Neuronal stem cell (in vitro differentiated cells): ENCODE measurements at regions not wholly inside any gene's neighbourhood (a gene's known extent, or its start where the extent isn't known, plus 50 kb on each side); places are given as distances from the start of the nearest gene placed in this dataset.
A peak's percentile ranks its signal among the peaks of the same experiment; 100 is the strongest.

ENCODE experiments used
- DNase-seq: peaks from one replicate; pipeline ENCODE4 v3.0.0-alpha.2; 2013; ENCODE audit warnings: low spot score
- H2AFZ ChIP-seq: one replicate; pipeline ENCODE4 v1.6.1; 2013; ENCODE audit warnings: mild to moderate bottlenecking, low read length, inconsistent platforms
- H2AK5ac ChIP-seq: 2 replicates; pipeline ENCODE4 v1.6.1; 2013; ENCODE audit warnings: low read depth, mild to moderate bottlenecking, inconsistent platforms, low read length, moderate library complexity, mixed read lengths
- H2BK120ac ChIP-seq: 2 replicates; pipeline ENCODE4 v1.6.1; 2013; ENCODE audit warnings: low read depth, mild to moderate bottlenecking, inconsistent platforms, low read length, moderate library complexity, mixed read lengths
- H2BK12ac ChIP-seq: one replicate; pipeline ENCODE4 v1.6.1; 2013; ENCODE audit warnings: low read length, inconsistent platforms
- H2BK15ac ChIP-seq: 2 replicates; pipeline ENCODE4 v1.6.1; 2013; ENCODE audit warnings: mild to moderate bottlenecking, low read length, inconsistent platforms, mixed read lengths
- H2BK5ac ChIP-seq: one replicate; pipeline ENCODE4 v1.6.1; 2013; ENCODE audit warnings: inconsistent platforms, mild to moderate bottlenecking, low read length, moderate library complexity
- H3K14ac ChIP-seq: one replicate; pipeline ENCODE4 v1.6.1; 2013; ENCODE audit warnings: low read length, inconsistent platforms
- H3K18ac ChIP-seq: 2 replicates; pipeline ENCODE4 v1.6.1; 2013; ENCODE audit warnings: low read length, inconsistent platforms
- H3K23ac ChIP-seq: 2 replicates; pipeline ENCODE4 v1.6.1; 2013; ENCODE audit warnings: low read depth, mild to moderate bottlenecking, mixed read lengths, low read length, inconsistent platforms; ENCODE audit not compliant: poor library complexity
- H3K27ac ChIP-seq: replicated peaks from 3 replicates; pipeline ENCODE4 v1.5.1; 2013; ENCODE audit warnings: low read length, inconsistent platforms
- H3K27me3 ChIP-seq, 3 experiments: 2 replicates each; pipeline ENCODE4 v1.6.1; 2013; ENCODE audit warnings: low read length in 3 of 3, mild to moderate bottlenecking in 2 of 3, inconsistent platforms in 1 of 3, low read depth in 1 of 3, mixed read lengths in 1 of 3, moderate library complexity in 1 of 3; ENCODE audit not compliant: control insufficient read depth in 3 of 3, insufficient read depth in 3 of 3
- H3K36me3 ChIP-seq, 2 donors: replicated peaks in 1 of 2; 2 replicates each; pipeline ENCODE4 v1.6.1; 2013; ENCODE audit warnings: low read length in 2 of 2; ENCODE audit not compliant: control insufficient read depth in 2 of 2, insufficient read depth in 2 of 2
- H3K4ac ChIP-seq: 2 replicates; pipeline ENCODE4 v1.6.1; 2013; ENCODE audit warnings: inconsistent platforms, mild to moderate bottlenecking, low read length, moderate library complexity
- H3K4me1 ChIP-seq, 2 donors: 1 replicate in 1 of 2; 2 replicates in 1 of 2; pipeline ENCODE4 v1.6.1; 2013; ENCODE audit warnings: low read length in 2 of 2, low read depth in 1 of 2; ENCODE audit not compliant: control insufficient read depth in 2 of 2, insufficient read depth in 1 of 2
- H3K4me2 ChIP-seq: one replicate; pipeline ENCODE4 v1.6.1; 2013; ENCODE audit warnings: mild to moderate bottlenecking, low read length, inconsistent platforms; ENCODE audit not compliant: insufficient read depth, poor library complexity, severe bottlenecking
- H3K4me3 ChIP-seq, 2 donors: 2 replicates each; pipeline ENCODE4 v1.5.1; 2013; ENCODE audit warnings: low read length in 2 of 2, mild to moderate bottlenecking in 2 of 2, inconsistent platforms in 1 of 2, moderate library complexity in 1 of 2
- H3K79me1 ChIP-seq: one replicate; pipeline ENCODE4 v1.6.1; 2013; ENCODE audit warnings: low read depth, mild to moderate bottlenecking, inconsistent platforms, low read length, moderate library complexity
- H3K9ac ChIP-seq: one replicate; pipeline ENCODE4 v1.6.1; 2013; ENCODE audit warnings: mild to moderate bottlenecking, low read depth, low read length, inconsistent platforms; ENCODE audit not compliant: poor library complexity
- H3K9me3 ChIP-seq, 2 donors: replicated peaks in 1 of 2; 2 replicates each; pipeline versions ENCODE3 to v1.6.1; 2013; ENCODE audit warnings: low read length in 2 of 2, mild to moderate bottlenecking in 2 of 2, inconsistent platforms in 1 of 2, low read depth in 1 of 2, mixed read lengths in 1 of 2, moderate library complexity in 1 of 2; ENCODE audit not compliant: control insufficient read depth in 2 of 2, insufficient read depth in 1 of 2
- H4K8ac ChIP-seq: one replicate; pipeline ENCODE4 v1.6.1; 2013; ENCODE audit warnings: low read depth, mild to moderate bottlenecking, inconsistent platforms, low read length, moderate library complexity
- H4K91ac ChIP-seq: one replicate; pipeline ENCODE4 v1.6.1; 2013; ENCODE audit warnings: low read length, low read depth, mild to moderate bottlenecking, inconsistent platforms; ENCODE audit not compliant: poor library complexity
- WGBS, 2 donors: extraction: QIAGEN DNeasy Blood & Tissue Kit; methylation state at CpG; one replicate each; pipeline ENCODE4 v1.1.7; 2013; ENCODE audit warnings: missing lambda C conversion rate in 2 of 2, mixed read lengths in 1 of 2; ENCODE audit not compliant: insufficient read length in 2 of 2, insufficient replicate concordance in 1 of 2; ENCODE audit errors: extremely low coverage in 2 of 2; 5-methylcytosine and 5-hydroxymethylcytosine counted together

GRCh38 chr5:57317341-57317740 lies 143.5 kb downstream of the GPBP1 start:
- Histone ChIP-seq H3K27me3 (no peaks in the 10 kb centered on the region), H2BK12ac (no peak overlapping the region), H3K27ac (no peak overlapping the region)

GRCh38 chr5:57316798-57317327 lies 143.0 kb downstream of the GPBP1 start:
- no peak overlapping the region for H2BK5ac ChIP-seq

More at GRCh38 chr5:57317341-57317740, 143.5 kb downstream of the GPBP1 start:
- Histone ChIP-seq H3K36me3 (no peaks in the 10 kb centered on the region), H2BK5ac (no peak overlapping the region), H3K4me2 (no peak overlapping the region), H2BK15ac (no peak overlapping the region), H3K9ac (no peak overlapping the region), H4K8ac (no peak overlapping the region), H2AK5ac (no peak overlapping the region), H3K4me3 (no peak overlapping the region), H3K18ac (no peak overlapping the region), H2AFZ (peak overlapping the region; percentile 4), H3K4me1 (peaks cover 0 to 2% of the 10 kb centered on the region in 2 donors), H3K14ac (no peak overlapping the region), H4K91ac (no peak overlapping the region), H3K4ac (no peak overlapping the region), H2BK120ac (no peak overlapping the region), H3K9me3 (no peaks in the 10 kb centered on the region), H3K79me1 (no peaks in the 10 kb centered on the region), H3K23ac (no peak overlapping the region)
- WGBS, 2 donors: no CpG with 5 or more reads among the region's 5 CpGs
- DNase-seq: no peak

GRCh38 chr5:57315941-57316340 lies 142.1 kb downstream of the GPBP1 start:
- Histone ChIP-seq H3K4me1 (peaks cover 0 to 2% of the 10 kb centered on the region in 2 donors), H2BK120ac (no peak overlapping the region), H3K9ac (no peak overlapping the region), H3K4me3 (no peak overlapping the region), H3K9me3 (no peaks in the 10 kb centered on the region), H2AFZ (no peak overlapping the region), H3K27ac (no peak overlapping the region), H3K23ac (no peak overlapping the region), H2BK15ac (no peak overlapping the region), H3K18ac (no peak overlapping the region), H3K14ac (no peak overlapping the region), H3K36me3 (no peaks in the 10 kb centered on the region), H4K91ac (no peak overlapping the region), H3K4me2 (no peak overlapping the region), H3K27me3 (no peaks in the 10 kb centered on the region), H2BK12ac (no peak overlapping the region), H4K8ac (no peak overlapping the region), H3K79me1 (no peaks in the 10 kb centered on the region), H3K4ac (no peak overlapping the region), H2AK5ac (no peak overlapping the region), H2BK5ac (no peak overlapping the region)
- WGBS, 2 donors: no CpG with 5 or more reads among the region's 3 CpGs
- DNase-seq: no peak

More at GRCh38 chr5:57316798-57317327, 143.0 kb downstream of the GPBP1 start:
- no peaks in the 10 kb centered on the region for H3K36me3 ChIP-seq
- H2BK12ac ChIP-seq: no peak overlapping the region
- H3K9ac ChIP-seq: no peak overlapping the region
- no peak overlapping the region for H3K4me2 ChIP-seq
- no peak for DNase-seq
- H3K4me1 ChIP-seq: peaks cover 0 to 2% of the 10 kb centered on the region in 2 donors
- no peaks in the 10 kb centered on the region for H3K79me1 ChIP-seq
- WGBS, 2 donors: no CpG with 5 or more reads among the region's 3 CpGs
- H2AFZ ChIP-seq: peak overlapping the region; percentile 4
- H3K23ac ChIP-seq: no peak overlapping the region
- H4K91ac ChIP-seq: no peak overlapping the region
- H3K4ac ChIP-seq: no peak overlapping the region
- no peak overlapping the region for H3K4me3 ChIP-seq
- H4K8ac ChIP-seq: no peak overlapping the region
- no peaks in the 10 kb centered on the region for H3K27me3 ChIP-seq
- H3K14ac ChIP-seq: no peak overlapping the region
- H3K18ac ChIP-seq: no peak overlapping the region
- no peak overlapping the region for H3K27ac ChIP-seq
- no peaks in the 10 kb centered on the region for H3K9me3 ChIP-seq
- no peak overlapping the region for H2AK5ac ChIP-seq
- no peak overlapping the region for H2BK15ac ChIP-seq
- H2BK120ac ChIP-seq: no peak overlapping the region
